H1 (cell line): ENCODE measurements at regions not wholly inside any gene's neighbourhood (a gene's known extent, or its start where the extent isn't known, plus 50 kb on each side); places are given as distances from the start of the nearest gene placed in this dataset.

Experiments
- CTCF ChIA-PET: fragments of 300-600 bp; sonication (Branson Sonifier 250); formaldehyde crosslinking; loops from one replicate; lab custom pipeline; 2021; ENCODE audit not compliant: partially characterized antibody; lab: Charles Lee
- POLR2A ChIA-PET: fragments of 300-600 bp; sonication (Branson Sonifier 250); formaldehyde crosslinking; loops from one replicate; lab custom pipeline; 2021; ENCODE audit warnings: inconsistent platforms; ENCODE audit not compliant: partially characterized antibody; lab: Charles Lee
- DNase-seq, 2 experiments: peaks; one replicate each; pipeline versions ENCODE4 v3.0.0 to v3.0.0-alpha.2; 2010 to 2022; ENCODE audit warnings: low spot score in 2 of 2, low read depth in 1 of 2, mixed read lengths in 1 of 2
- FAIRE-seq: peaks from 2 replicates; lab custom pipeline; 2011; peaks lifted over from hg19 to GRCh38; lab: Jason Lieb, UNC
- H2AFZ ChIP-seq: 2 replicates; pipeline ENCODE4 v1.8.1; 2012; ENCODE audit warnings: low read length, inconsistent platforms
- H2AK5ac ChIP-seq: 2 replicates; pipeline ENCODE4 v1.6.1; 2013; ENCODE audit warnings: low read depth, low read length
- H2BK120ac ChIP-seq: replicated peaks from 2 replicates; pipeline ENCODE3; 2013; ENCODE audit warnings: low read depth, low read length, inconsistent platforms
- H2BK12ac ChIP-seq: 2 replicates; pipeline ENCODE4 v1.6.1; 2013; ENCODE audit warnings: low read depth, low read length
- H2BK15ac ChIP-seq: 2 replicates; pipeline ENCODE4 v1.6.1; 2013; ENCODE audit warnings: low read length
- H2BK20ac ChIP-seq: 2 replicates; pipeline ENCODE4 v1.6.1; 2013; ENCODE audit warnings: low read length
- H2BK5ac ChIP-seq: 2 replicates; pipeline ENCODE4 v1.6.1; 2013; ENCODE audit warnings: low read depth, low read length
- H3K14ac ChIP-seq: 2 replicates; pipeline ENCODE4 v1.6.1; 2013; ENCODE audit warnings: inconsistent platforms; ENCODE audit not compliant: insufficient read length
- H3K18ac ChIP-seq: 2 replicates; pipeline ENCODE4 v1.6.1; 2013; ENCODE audit warnings: low read length; ENCODE audit errors: extremely low read depth
- H3K23ac ChIP-seq: 2 replicates; pipeline ENCODE4 v1.6.1; 2013; ENCODE audit warnings: inconsistent platforms; ENCODE audit not compliant: insufficient read length
- H3K23me2 ChIP-seq: 2 replicates; pipeline ENCODE4 v1.6.1; 2013; ENCODE audit warnings: low read depth, low read length
- H3K27ac ChIP-seq: 2 replicates; pipeline ENCODE4 v1.6.1; 2011; ENCODE audit warnings: low read depth, low read length, inconsistent platforms
- H3K27me3 ChIP-seq, 4 experiments: replicated peaks in 1 of 4; 1 replicate in 1 of 4; 2 replicates in 3 of 4; pipeline versions ENCODE4 v1.6.1 to v1.8.1; 2011 to 2013; ENCODE audit warnings: low read length in 3 of 4, mild to moderate bottlenecking in 3 of 4, inconsistent platforms in 2 of 4, mixed read lengths in 2 of 4, moderate library complexity in 1 of 4; ENCODE audit not compliant: control insufficient read depth in 3 of 4, insufficient read depth in 3 of 4; ENCODE audit errors: extremely low read depth in 1 of 4
- H3K36me3 ChIP-seq, 4 experiments: 2 replicates each; pipeline versions ENCODE4 v1.6.1 to v1.8.1; 2011 to 2013; ENCODE audit warnings: mild to moderate bottlenecking in 4 of 4, low read length in 3 of 4, moderate library complexity in 2 of 4, control low read depth in 1 of 4, inconsistent platforms in 1 of 4; ENCODE audit not compliant: insufficient read depth in 4 of 4, control insufficient read depth in 2 of 4
- H3K4ac ChIP-seq: replicated peaks from 2 replicates; pipeline ENCODE3; 2013; ENCODE audit warnings: low read length, low read depth, mixed read lengths, inconsistent platforms; ENCODE audit not compliant: insufficient read length
- H3K4me1 ChIP-seq, 4 experiments: replicated peaks in 1 of 4; 1 replicate in 1 of 4; 2 replicates in 3 of 4; pipeline versions ENCODE4 v1.6.1 to v1.8.1; 2011 to 2013; ENCODE audit warnings: low read length in 3 of 4, inconsistent platforms in 2 of 4, mixed read lengths in 1 of 4; ENCODE audit not compliant: insufficient read depth in 4 of 4, control insufficient read depth in 3 of 4
- H3K4me2 ChIP-seq, 2 experiments: 2 replicates each; pipeline versions ENCODE4 v1.6.1 to v1.8.1; 2011 to 2013; ENCODE audit warnings: low read depth in 2 of 2, low read length in 2 of 2, control low read depth in 1 of 2, inconsistent platforms in 1 of 2, mild to moderate bottlenecking in 1 of 2; ENCODE audit not compliant: insufficient read depth in 1 of 2
- H3K4me3 ChIP-seq, 4 experiments: fragments of 200-600, 300-600 bp in 1 of 4; sonication (generic), shearing (Covaris generic), sonication (Bioruptor Twin) in 1 of 4; 2 replicates each; pipeline versions ENCODE4 v1.5.1 to v1.8.1; 2011 to 2016; ENCODE audit warnings: low read length in 4 of 4, low read depth in 3 of 4, control low read depth in 2 of 4, inconsistent platforms in 2 of 4, mild to moderate bottlenecking in 2 of 4, mixed read lengths in 1 of 4, moderate library complexity in 1 of 4; ENCODE audit not compliant: insufficient read depth in 2 of 4; ENCODE audit errors: extremely low read depth in 1 of 4
- H3K56ac ChIP-seq: replicated peaks from 2 replicates; pipeline ENCODE3; 2013; ENCODE audit warnings: low read depth, mild to moderate bottlenecking, mixed read lengths, low read length, inconsistent platforms; ENCODE audit not compliant: insufficient read length
- H3K79me1 ChIP-seq: 2 replicates; pipeline ENCODE4 v1.6.1; 2013; ENCODE audit warnings: low read depth, low read length, control low read depth
- H3K79me2 ChIP-seq, 2 experiments: 2 replicates each; pipeline versions ENCODE4 v1.6.1 to v1.8.1; 2012 to 2013; ENCODE audit warnings: low read length in 2 of 2, mild to moderate bottlenecking in 2 of 2, inconsistent platforms in 1 of 2; ENCODE audit not compliant: insufficient read depth in 2 of 2, control insufficient read depth in 1 of 2
- H3K9ac ChIP-seq, 4 experiments: replicated peaks in 1 of 4; 1 replicate in 1 of 4; 2 replicates in 3 of 4; pipeline versions ENCODE4 v1.6.1 to v1.8.1; 2011 to 2013; ENCODE audit warnings: low read depth in 3 of 4, low read length in 3 of 4, control low read depth in 2 of 4, mild to moderate bottlenecking in 2 of 4, moderate library complexity in 2 of 4, inconsistent platforms in 1 of 4; ENCODE audit errors: extremely low read depth in 1 of 4
- H3K9me3 ChIP-seq, 2 experiments: 2 replicates each; pipeline versions ENCODE4 v1.6.1 to v1.8.1; 2012 to 2013; ENCODE audit warnings: mild to moderate bottlenecking in 2 of 2, moderate library complexity in 2 of 2, control low read depth in 1 of 2, inconsistent platforms in 1 of 2, low read depth in 1 of 2, low read length in 1 of 2, mixed read lengths in 1 of 2; ENCODE audit not compliant: insufficient read depth in 2 of 2
- H4K20me1 ChIP-seq, 2 experiments: replicated peaks in 1 of 2; 2 replicates each; pipeline versions ENCODE3 to v1.8.1; 2011 to 2013; ENCODE audit warnings: inconsistent platforms in 2 of 2, low read length in 2 of 2, mild to moderate bottlenecking in 1 of 2; ENCODE audit not compliant: insufficient read depth in 2 of 2, control insufficient read depth in 1 of 2
- H4K5ac ChIP-seq: 2 replicates; pipeline ENCODE4 v1.6.1; 2013; ENCODE audit warnings: low read length, low read depth, mixed read lengths, inconsistent platforms; ENCODE audit not compliant: insufficient read length
- H4K8ac ChIP-seq: 2 replicates; pipeline ENCODE4 v1.8.0; 2013; ENCODE audit warnings: mild to moderate bottlenecking, moderate library complexity, low read length, inconsistent platforms; ENCODE audit not compliant: insufficient read depth; ENCODE audit errors: extremely low read depth
- H4K91ac ChIP-seq: replicated peaks from 2 replicates; pipeline ENCODE3; 2013; ENCODE audit warnings: low read length, mixed read lengths, inconsistent platforms; ENCODE audit not compliant: insufficient read length
- FOSL1 ChIP-seq: IDR thresholded peaks from 2 replicates; pipeline ENCODE4 v1.6.1; 2011; ENCODE audit warnings: mild to moderate bottlenecking, low read depth, low read length, moderate library complexity; ENCODE audit not compliant: insufficient read depth
- WGBS, 2 experiments: shearing (Covaris generic) in 1 of 2; methylation state at CpG; one replicate each; pipeline versions ENCODE4 v1.1.6 to v1.1.7; 2013 to 2015; ENCODE audit warnings: low lambda C conversion rate in 2 of 2, mixed read lengths in 2 of 2, inconsistent platforms in 1 of 2, low coverage in 1 of 2, missing lambda C conversion rate in 1 of 2; ENCODE audit not compliant: insufficient replicate concordance in 2 of 2, insufficient coverage in 1 of 2, insufficient read length in 1 of 2; ENCODE audit errors: extremely low coverage in 1 of 2, missing lambda C conversion rate in 1 of 2; 5-methylcytosine and 5-hydroxymethylcytosine counted together

DNA sequence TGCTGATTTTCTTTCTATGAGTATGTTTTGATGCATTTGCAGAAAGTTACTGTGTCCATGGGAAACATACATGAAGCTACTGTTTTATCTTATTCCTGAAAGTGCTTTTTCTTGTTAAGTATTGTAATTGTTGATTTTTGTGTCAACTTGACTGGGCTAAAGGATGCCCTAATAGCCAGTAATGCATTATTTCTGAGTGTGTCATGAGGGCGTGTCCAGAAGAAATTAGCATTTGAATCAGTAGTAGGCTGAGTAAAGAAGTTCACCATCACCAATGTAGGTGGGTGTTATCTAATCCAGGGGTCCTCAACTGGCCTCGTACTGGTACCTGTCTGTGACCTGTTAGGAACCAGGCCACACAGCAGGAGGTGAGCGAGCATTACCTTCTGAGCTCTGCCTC is 760.2 kb downstream of the PLA2G4A start:
- Histone ChIP-seq H4K5ac (no peak overlapping the region), H2BK20ac (no peak overlapping the region), H2BK120ac (no peak overlapping the region), H3K56ac (no peak overlapping the region), H3K4me3 (no peak overlapping the region), H4K20me1 (no peaks in the 10 kb centered on the region), H3K23me2 (no peaks in the 10 kb centered on the region), H3K4me1 (no peaks in the 10 kb centered on the region), H3K23ac (no peak overlapping the region), H4K91ac (no peak overlapping the region), H3K4ac (no peak overlapping the region), H3K18ac (no peak overlapping the region)
- WGBS, 2 experiments = 92% methylated on average over 3 of the region's 3 CpGs; no CpG with 5 or more reads in 1 of the 2 experiments
- DNase-seq (no peak), FAIRE-seq (no peak)
- no peak for TF ChIP-seq FOSL1
- TF ChIP-seq, all 59 proteins: peak for 0
- Histone ChIP-seq H3K79me1 (no peaks in the 10 kb centered on the region), H3K36me3 (no peaks in the 10 kb centered on the region), H2AK5ac (no peak overlapping the region), H3K27ac (no peak overlapping the region), H2BK5ac (no peak overlapping the region), H2AFZ (no peak overlapping the region), H4K8ac (no peak overlapping the region), H3K14ac (no peak overlapping the region), H2BK12ac (no peak overlapping the region), H2BK15ac (no peak overlapping the region), H3K9me3 (no peaks in the 10 kb centered on the region), H3K79me2 (no peaks in the 10 kb centered on the region), H3K9ac (no peak overlapping the region), H3K27me3 (no peaks in the 10 kb centered on the region), H3K4me2 (no peak overlapping the region)
- CTCF ChIA-PET = no interaction called here
- POLR2A ChIA-PET = no interaction called here
